GM12878 (cell line): ENCODE measurements at regions not wholly inside any gene's neighbourhood (a gene's known extent, or its start where the extent isn't known, plus 50 kb on each side); places are given as distances from the start of the nearest gene placed in this dataset.

Experiments
- BHLHE40 ChIP-seq, 2 experiments: fragments of 450-650 bp in 1 of 2; IDR thresholded peaks; 2 replicates each; pipeline ENCODE4 v1.6.1; 2011 to 2017; ENCODE audit warnings: low read depth in 2 of 2, borderline replicate concordance in 1 of 2, improper control_type of control experiment in 1 of 2, low read length in 1 of 2, mild to moderate bottlenecking in 1 of 2
- CTCF ChIP-seq, 3 experiments: IDR thresholded peaks in 2 of 3; conservative IDR thresholded peaks in 1 of 3; 2 replicates each; pipeline ENCODE4 v1.5.1; 2011; ENCODE audit warnings: low read depth in 3 of 3, low read length in 3 of 3, mild to moderate bottlenecking in 3 of 3, control low read depth in 2 of 3, moderate library complexity in 2 of 3, inconsistent platforms in 1 of 3, mixed read lengths in 1 of 3; ENCODE audit not compliant: control insufficient read depth in 2 of 3, insufficient read depth in 1 of 3; ENCODE audit errors: extremely low read depth in 1 of 3
- GATAD2B ChIP-seq: fragments of 450-650 bp; conservative IDR thresholded peaks from 2 replicates; pipeline ENCODE4 v1.6.1; 2017; ENCODE audit warnings: low read depth, mild to moderate bottlenecking, moderate library complexity
- NBN ChIP-seq: fragments of 450-650 bp; IDR thresholded peaks from 2 replicates; pipeline ENCODE4 v1.6.1; 2016
- NFYB ChIP-seq: IDR thresholded peaks from 2 replicates; pipeline ENCODE4 v1.6.1; 2011; ENCODE audit warnings: low read depth, mild to moderate bottlenecking, low read length, improper control_type of control experiment, moderate library complexity; ENCODE audit not compliant: insufficient read depth
- POLR2A ChIP-seq: IDR thresholded peaks from 2 replicates; pipeline ENCODE4 v1.6.1; 2011; ENCODE audit warnings: low read depth, mild to moderate bottlenecking, low read length
- POLR2AphosphoS5 ChIP-seq: IDR thresholded peaks from 2 replicates; pipeline ENCODE4 v1.6.1; 2011; ENCODE audit warnings: mild to moderate bottlenecking, low read length, inconsistent platforms
- YY1 ChIP-seq: IDR thresholded peaks from 2 replicates; pipeline ENCODE4 v1.6.1; 2011; ENCODE audit warnings: low read depth, mild to moderate bottlenecking, low read length
- ZNF687 ChIP-seq: fragments of 450-650 bp; IDR thresholded peaks from 2 replicates; pipeline ENCODE4 v1.6.1; 2017; ENCODE audit warnings: mild to moderate bottlenecking, moderate library complexity

- TF ChIP-seq ZNF687 (no peak), POLR2A (no peak), CTCF (IDR thresholded peaks at IDR 0.05 in 2 of 3, conservative IDR thresholded peaks at IDR 0.05 in 1 of 3; ENCODE audit: control insufficient read depth in 2 of 3, extremely low read depth in 1 of 3, insufficient read depth in 1 of 3, low read depth in 3 of 3, low read length in 3 of 3) (no peak), BHLHE40 (IDR thresholded peaks at IDR 0.05; ENCODE audit: borderline replicate concordance in 1 of 2, low read depth in 2 of 2, low read length in 1 of 2) (no peak), NBN (no peak), YY1 (no peak), GATAD2B (no peak), POLR2AphosphoS5 (no peak), NFYB (no peak)
Observed at GRCh38 chr2:173648816-173649215, 294.1 kb downstream of the CDCA7 start.
